Kidney (tissue), 13 donors: ENCODE measurements at regions not wholly inside any gene's neighbourhood (a gene's known extent, or its start where the extent isn't known, plus 50 kb on each side); places are given as distances from the start of the nearest gene placed in this dataset.

ENCODE experiments used
- DNase-seq, 5 donors: peaks; one replicate each; pipeline ENCODE4 v3.0.0-alpha.2; 2013 to 2020
- FAIRE-seq: peaks from 2 replicates; lab custom pipeline; 2012; peaks lifted over from hg19 to GRCh38; lab: Jason Lieb, UNC
- H3K27ac ChIP-seq, 2 donors: one replicate each; pipeline ENCODE4 v1.7.0; 2013; ENCODE audit warnings: low read depth in 2 of 2, low read length in 2 of 2, inconsistent platforms in 1 of 2
- H3K27me3 ChIP-seq: one replicate; pipeline ENCODE4 v1.7.1; 2013; ENCODE audit warnings: low read length, inconsistent platforms; ENCODE audit not compliant: control insufficient read depth, insufficient read depth
- H3K36me3 ChIP-seq, 3 donors: one replicate each; pipeline versions ENCODE4 v1.7.0 to v1.7.1; 2013; ENCODE audit warnings: low read length in 3 of 3, control low read depth in 1 of 3, inconsistent platforms in 1 of 3; ENCODE audit not compliant: insufficient read depth in 3 of 3, control insufficient read depth in 2 of 3
- H3K4me1 ChIP-seq, 3 donors: one replicate each; pipeline versions ENCODE4 v1.7.0 to v1.7.1; 2013; ENCODE audit warnings: low read length in 3 of 3, inconsistent platforms in 1 of 3, low read depth in 1 of 3; ENCODE audit not compliant: control insufficient read depth in 2 of 3, insufficient read depth in 2 of 3
- H3K4me3 ChIP-seq, 3 donors: one replicate each; pipeline versions ENCODE4 v1.7.0 to v1.8.1; 2013; ENCODE audit warnings: low read length in 3 of 3, control low read depth in 1 of 3, inconsistent platforms in 1 of 3
- H3K9ac ChIP-seq, 3 donors: one replicate each; pipeline versions ENCODE4 v1.7.0 to v1.7.1; 2013; ENCODE audit warnings: low read length in 3 of 3, control low read depth in 1 of 3, inconsistent platforms in 1 of 3
- H3K9me3 ChIP-seq, 3 donors: one replicate each; pipeline versions ENCODE4 v1.7.0 to v1.7.1; 2013; ENCODE audit warnings: low read length in 3 of 3, control low read depth in 1 of 3, inconsistent platforms in 1 of 3; ENCODE audit not compliant: control insufficient read depth in 2 of 3, insufficient read depth in 1 of 3
- intact Hi-C: fragments of 100-400 bp; cut with DNase I; formaldehyde crosslinking; loops from one replicate; pipeline ENCODE4 v1.11.1; 2022
- TF ChIP-seq, protein P1 (sequence below): IDR thresholded peaks from 3 replicates; pipeline ENCODE4 v1.5.1; 2012; ENCODE audit warnings: mild to moderate bottlenecking, moderate library complexity, borderline replicate concordance; ENCODE audit not compliant: insufficient read depth; ENCODE audit errors: extremely low read depth
- donor health status: control.
- donor health status: control.
- donor health status: control.
- donor health status: control.
- donor health status: control.
- donor health status: DM: yes; HTN: yes; CAD: no.
- donor health status: Normal renal cell carcinoma (clear cell type).

DNA sequence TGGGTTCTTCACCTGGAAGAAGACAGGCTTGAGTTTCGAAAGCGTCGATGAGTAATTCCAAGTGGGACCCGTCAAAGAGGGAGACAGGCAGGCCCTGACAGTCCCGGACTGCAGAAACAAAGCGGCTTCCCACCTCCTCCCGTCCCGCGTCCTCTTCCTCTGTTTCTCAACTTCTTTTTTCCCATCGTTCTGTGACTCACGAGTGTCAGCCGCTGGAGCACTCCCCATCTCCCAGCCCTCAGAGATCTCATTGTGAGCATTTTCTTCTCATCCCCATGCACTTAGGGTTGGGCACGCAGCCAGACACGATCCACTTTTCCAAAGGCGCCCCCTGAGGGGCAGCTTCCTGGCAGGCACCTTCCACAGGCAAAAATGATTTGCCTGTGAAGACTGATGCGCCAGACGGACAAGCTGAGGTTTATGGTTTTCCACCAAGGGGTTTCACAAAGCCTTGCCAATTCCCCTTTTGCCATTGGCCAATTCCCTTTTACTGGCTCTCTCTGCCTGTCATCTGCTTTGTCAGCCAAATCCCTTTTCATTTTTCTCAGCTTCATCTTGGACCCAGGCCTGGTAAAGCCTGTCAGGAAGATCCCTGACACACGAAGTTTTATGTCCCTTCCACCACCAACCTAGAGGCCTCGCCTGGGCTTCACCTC, 86.5 kb upstream of the ANKRD55 start:
- no peaks in the 10 kb centered on the region for H3K27me3 ChIP-seq
- FAIRE-seq = no peak
- peaks cover 0 to 5% (median 3%) of the 10 kb centered on the region in 3 donors for H3K4me1 ChIP-seq
- no peaks in the 10 kb centered on the region for H3K9me3 ChIP-seq
- H3K4me3 ChIP-seq = no peak overlapping the region
- no peaks in the 10 kb centered on the region for H3K36me3 ChIP-seq
- no peak overlapping the region for H3K27ac ChIP-seq
- no peak for DNase-seq
- intact Hi-C loops = no loop called here
- TF ChIP-seq, protein P1, sequence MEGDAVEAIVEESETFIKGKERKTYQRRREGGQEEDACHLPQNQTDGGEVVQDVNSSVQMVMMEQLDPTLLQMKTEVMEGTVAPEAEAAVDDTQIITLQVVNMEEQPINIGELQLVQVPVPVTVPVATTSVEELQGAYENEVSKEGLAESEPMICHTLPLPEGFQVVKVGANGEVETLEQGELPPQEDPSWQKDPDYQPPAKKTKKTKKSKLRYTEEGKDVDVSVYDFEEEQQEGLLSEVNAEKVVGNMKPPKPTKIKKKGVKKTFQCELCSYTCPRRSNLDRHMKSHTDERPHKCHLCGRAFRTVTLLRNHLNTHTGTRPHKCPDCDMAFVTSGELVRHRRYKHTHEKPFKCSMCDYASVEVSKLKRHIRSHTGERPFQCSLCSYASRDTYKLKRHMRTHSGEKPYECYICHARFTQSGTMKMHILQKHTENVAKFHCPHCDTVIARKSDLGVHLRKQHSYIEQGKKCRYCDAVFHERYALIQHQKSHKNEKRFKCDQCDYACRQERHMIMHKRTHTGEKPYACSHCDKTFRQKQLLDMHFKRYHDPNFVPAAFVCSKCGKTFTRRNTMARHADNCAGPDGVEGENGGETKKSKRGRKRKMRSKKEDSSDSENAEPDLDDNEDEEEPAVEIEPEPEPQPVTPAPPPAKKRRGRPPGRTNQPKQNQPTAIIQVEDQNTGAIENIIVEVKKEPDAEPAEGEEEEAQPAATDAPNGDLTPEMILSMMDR = no peak
- no peak overlapping the region for H3K9ac ChIP-seq

DNA sequence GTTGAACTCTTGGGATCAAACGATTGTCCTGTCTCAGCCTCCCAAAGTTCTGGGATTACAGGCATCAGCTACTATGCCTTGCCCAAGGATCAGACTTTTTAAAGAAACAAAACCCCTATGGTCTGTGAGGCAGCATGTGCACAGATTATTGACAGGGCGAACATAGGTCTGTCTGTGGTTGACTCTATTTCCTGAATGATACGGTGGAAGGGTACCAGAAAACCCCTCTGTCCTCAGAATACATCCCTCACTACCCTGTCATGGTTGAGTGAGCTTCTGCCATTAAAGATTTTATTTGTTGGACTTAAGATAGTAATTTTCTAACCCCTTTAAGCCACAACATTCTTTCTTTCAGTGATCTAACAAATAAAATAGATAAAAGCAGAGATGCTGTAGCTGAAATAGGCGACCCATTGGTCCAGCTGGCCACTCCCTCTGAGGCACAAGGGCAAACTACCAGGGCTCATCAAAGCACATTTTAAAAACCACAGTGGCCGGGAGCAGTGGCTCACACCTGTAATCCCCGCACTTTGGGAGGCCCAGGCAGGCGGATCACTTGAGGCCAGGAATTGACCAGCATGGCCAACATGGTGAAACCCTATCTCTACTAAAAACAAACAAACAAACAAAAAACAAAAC, 84.9 kb upstream of the ANKRD55 start:
- TF ChIP-seq, protein P1 = no peak
- Histone ChIP-seq H3K9ac (no peak overlapping the region), H3K27ac (no peak overlapping the region), H3K4me3 (no peak overlapping the region), H3K4me1 (peaks cover 0 to 5% (median 3%) of the 10 kb centered on the region in 3 donors), H3K27me3 (no peaks in the 10 kb centered on the region), H3K36me3 (no peaks in the 10 kb centered on the region), H3K9me3 (no peaks in the 10 kb centered on the region)
- DNase-seq (no peak), FAIRE-seq (no peak)
- intact Hi-C loops = no loop called here

GRCh38 chr5:56316299-56316994, 83.3 kb upstream of the ANKRD55 start:
- Histone ChIP-seq H3K27ac (no peak overlapping the region), H3K9ac (no peak overlapping the region), H3K9me3 (no peaks in the 10 kb centered on the region), H3K4me1 (peaks cover under 1 to 12% (median 12%) of the 10 kb centered on the region in 3 donors), H3K36me3 (no peaks in the 10 kb centered on the region), H3K27me3 (no peaks in the 10 kb centered on the region), H3K4me3 (no peak overlapping the region)
- intact Hi-C loops = no loop called here
- FAIRE-seq = no peak
- no peak for DNase-seq
- TF ChIP-seq, protein P1 = no peak
